Parathyroid adenoma (tissue), 2 donors: ENCODE measurements at regions not wholly inside any gene's neighbourhood (a gene's known extent, or its start where the extent isn't known, plus 50 kb on each side); places are given as distances from the start of the nearest gene placed in this dataset.

Experiments used
- H2AFZ ChIP-seq: fragments of 300-600 bp; sonication (generic); one replicate; pipeline ENCODE4 v1.7.0; 2017; ENCODE audit warnings: antibody characterized with exemption, mild to moderate bottlenecking
- H3K27ac ChIP-seq: fragments of 300-600 bp; sonication (generic); one replicate; pipeline ENCODE4 v1.7.0; 2017
- H3K27me3 ChIP-seq: fragments of 300-600 bp; sonication (generic); one replicate; pipeline ENCODE4 v1.7.0; 2017; ENCODE audit warnings: low read length; ENCODE audit not compliant: control insufficient read depth, insufficient read depth
- H3K36me3 ChIP-seq: fragments of 300-600 bp; sonication (generic); one replicate; pipeline ENCODE4 v1.7.0; 2017; ENCODE audit warnings: low read length; ENCODE audit not compliant: control insufficient read depth, insufficient read depth
- H3K4me1 ChIP-seq: fragments of 300-600 bp; sonication (generic); one replicate; pipeline ENCODE4 v1.7.0; 2017; ENCODE audit warnings: control low read depth
- H3K4me2 ChIP-seq: fragments of 300-600 bp; sonication (generic); one replicate; pipeline ENCODE4 v1.7.0; 2017; ENCODE audit warnings: low read length
- H3K4me3 ChIP-seq: fragments of 300-600 bp; sonication (generic); one replicate; pipeline ENCODE4 v1.7.0; 2017; ENCODE audit warnings: low read depth, low read length
- H3K79me2 ChIP-seq: fragments of 300-600 bp; sonication (generic); one replicate; pipeline ENCODE4 v1.7.0; 2017; ENCODE audit warnings: control low read depth
- H3K9ac ChIP-seq: fragments of 300-600 bp; sonication (generic); one replicate; pipeline ENCODE4 v1.7.0; 2017; ENCODE audit warnings: mild to moderate bottlenecking
- H3K9me3 ChIP-seq: fragments of 300-600 bp; sonication (generic); one replicate; pipeline ENCODE4 v1.7.0; 2017; ENCODE audit warnings: low read length; ENCODE audit not compliant: control insufficient read depth
- TF ChIP-seq, protein P1 (sequence below): fragments of 300-600 bp; sonication (generic); IDR thresholded peaks from one replicate; pipeline ENCODE4 v1.7.0; 2017; ENCODE audit warnings: antibody characterized with exemption, mild to moderate bottlenecking
- donor health status: primary hyperparathyroidism.

DNA sequence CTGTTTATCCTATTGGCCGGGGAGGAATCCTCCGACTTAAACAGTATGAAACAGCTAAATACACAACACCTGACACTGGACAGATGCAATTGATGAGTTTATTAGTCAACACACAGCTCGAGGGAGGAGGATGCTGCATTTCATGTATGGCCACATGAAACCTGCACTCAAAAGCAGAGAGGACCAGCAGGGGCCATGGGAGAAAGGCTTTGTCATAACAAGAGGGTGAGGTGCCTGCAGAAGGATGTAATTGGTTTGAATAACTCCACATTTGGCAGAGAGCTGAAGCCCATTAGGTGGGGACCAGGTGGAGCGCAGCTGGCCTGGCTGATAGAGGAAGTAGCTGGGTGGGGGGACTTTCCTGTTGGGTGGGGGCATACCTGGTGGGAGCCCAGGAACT lies 599.1 kb downstream of the PTPRU start:
- Histone ChIP-seq H3K9ac (no peak overlapping the region), H3K9me3 (no peaks in the 10 kb centered on the region), H2AFZ (no peak overlapping the region), H3K27ac (no peak overlapping the region), H3K27me3 (no peaks in the 10 kb centered on the region), H3K79me2 (no peaks in the 10 kb centered on the region), H3K4me1 (no peaks in the 10 kb centered on the region), H3K4me2 (no peak overlapping the region), H3K4me3 (no peak overlapping the region), H3K36me3 (no peaks in the 10 kb centered on the region)
- TF ChIP-seq, protein P1, sequence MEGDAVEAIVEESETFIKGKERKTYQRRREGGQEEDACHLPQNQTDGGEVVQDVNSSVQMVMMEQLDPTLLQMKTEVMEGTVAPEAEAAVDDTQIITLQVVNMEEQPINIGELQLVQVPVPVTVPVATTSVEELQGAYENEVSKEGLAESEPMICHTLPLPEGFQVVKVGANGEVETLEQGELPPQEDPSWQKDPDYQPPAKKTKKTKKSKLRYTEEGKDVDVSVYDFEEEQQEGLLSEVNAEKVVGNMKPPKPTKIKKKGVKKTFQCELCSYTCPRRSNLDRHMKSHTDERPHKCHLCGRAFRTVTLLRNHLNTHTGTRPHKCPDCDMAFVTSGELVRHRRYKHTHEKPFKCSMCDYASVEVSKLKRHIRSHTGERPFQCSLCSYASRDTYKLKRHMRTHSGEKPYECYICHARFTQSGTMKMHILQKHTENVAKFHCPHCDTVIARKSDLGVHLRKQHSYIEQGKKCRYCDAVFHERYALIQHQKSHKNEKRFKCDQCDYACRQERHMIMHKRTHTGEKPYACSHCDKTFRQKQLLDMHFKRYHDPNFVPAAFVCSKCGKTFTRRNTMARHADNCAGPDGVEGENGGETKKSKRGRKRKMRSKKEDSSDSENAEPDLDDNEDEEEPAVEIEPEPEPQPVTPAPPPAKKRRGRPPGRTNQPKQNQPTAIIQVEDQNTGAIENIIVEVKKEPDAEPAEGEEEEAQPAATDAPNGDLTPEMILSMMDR: no peak

DNA sequence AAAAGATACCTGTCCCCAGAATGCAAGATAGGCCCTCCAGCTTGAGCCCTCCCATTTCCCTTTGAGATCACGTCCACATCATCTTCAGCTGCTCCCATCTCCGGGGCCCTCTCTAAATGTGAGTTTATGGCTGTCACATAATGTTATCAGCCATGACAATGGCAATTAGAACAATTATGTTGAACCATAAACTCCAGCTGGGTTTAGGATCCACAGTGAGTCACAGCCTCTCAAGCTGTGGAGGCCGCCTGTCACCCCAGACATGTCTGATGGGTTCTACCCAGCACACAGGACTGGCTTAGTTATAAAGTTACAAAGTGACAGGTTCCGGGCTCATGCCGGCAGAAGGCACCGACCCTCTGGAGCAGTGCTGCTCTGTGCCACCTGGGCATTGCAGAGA lies 597.3 kb downstream of the PTPRU start:
- Histone ChIP-seq H3K4me3 (no peak overlapping the region), H2AFZ (no peak overlapping the region), H3K4me2 (no peak overlapping the region), H3K9ac (no peak overlapping the region), H3K9me3 (no peaks in the 10 kb centered on the region), H3K36me3 (no peaks in the 10 kb centered on the region), H3K27ac (no peak overlapping the region), H3K27me3 (no peaks in the 10 kb centered on the region), H3K79me2 (no peaks in the 10 kb centered on the region), H3K4me1 (no peaks in the 10 kb centered on the region)
- TF ChIP-seq, protein P1: no peak

DNA sequence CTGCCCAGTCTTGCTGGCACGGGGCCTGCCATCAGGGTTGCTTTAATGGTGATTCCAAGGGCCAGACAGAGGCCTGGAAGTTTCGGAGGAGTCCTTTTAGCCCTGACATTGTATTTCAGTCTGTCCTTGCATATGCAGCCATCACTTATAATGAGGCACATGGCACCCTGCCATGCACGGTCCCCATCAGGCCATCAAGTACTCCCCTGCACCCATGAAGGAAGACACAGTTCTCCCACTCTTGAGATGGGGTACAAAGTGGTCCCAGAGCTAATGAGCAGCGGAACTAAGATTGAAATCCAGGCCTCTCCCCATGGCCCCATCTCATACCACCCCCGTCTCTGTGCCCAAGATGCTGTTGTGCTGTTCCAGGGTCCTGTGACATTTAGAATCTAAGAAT lies 596.6 kb downstream of the PTPRU start:
- Histone ChIP-seq H3K9me3 (no peaks in the 10 kb centered on the region), H3K4me3 (no peak overlapping the region), H2AFZ (no peak overlapping the region), H3K4me1 (no peaks in the 10 kb centered on the region), H3K79me2 (no peaks in the 10 kb centered on the region), H3K27ac (no peak overlapping the region), H3K9ac (no peak overlapping the region), H3K36me3 (no peaks in the 10 kb centered on the region), H3K4me2 (no peak overlapping the region), H3K27me3 (no peaks in the 10 kb centered on the region)
- TF ChIP-seq, protein P1: no peak

DNA sequence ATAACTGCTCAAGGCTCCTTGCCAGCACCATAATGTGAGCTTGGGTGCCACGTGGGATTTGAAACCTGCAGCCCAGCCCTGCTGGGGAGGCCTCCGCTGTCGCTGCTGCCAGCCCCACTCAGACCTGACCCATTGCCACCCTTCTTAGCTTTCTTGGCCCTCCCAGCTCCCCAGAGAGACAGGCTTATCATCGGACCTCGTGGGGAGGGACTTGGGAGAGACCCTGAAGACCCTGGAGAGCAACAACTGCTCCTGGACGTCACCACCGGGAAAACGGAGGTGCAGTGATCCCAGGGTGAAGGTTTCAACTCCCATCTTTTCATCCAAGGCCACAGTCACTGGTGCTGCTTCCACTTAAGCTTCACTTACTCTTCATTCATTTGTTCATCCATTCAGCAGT lies 596.1 kb downstream of the PTPRU start:
- TF ChIP-seq, protein P1: no peak
- no peaks in the 10 kb centered on the region for H3K27me3 ChIP-seq
- H3K4me3 ChIP-seq: no peak overlapping the region
- H3K4me2 ChIP-seq: no peak overlapping the region
- H2AFZ ChIP-seq: no peak overlapping the region
- H3K9me3 ChIP-seq: no peaks in the 10 kb centered on the region
- no peaks in the 10 kb centered on the region for H3K36me3 ChIP-seq
- H3K27ac ChIP-seq: no peak overlapping the region
- H3K79me2 ChIP-seq: no peaks in the 10 kb centered on the region
- no peak overlapping the region for H3K9ac ChIP-seq
- no peaks in the 10 kb centered on the region for H3K4me1 ChIP-seq

DNA sequence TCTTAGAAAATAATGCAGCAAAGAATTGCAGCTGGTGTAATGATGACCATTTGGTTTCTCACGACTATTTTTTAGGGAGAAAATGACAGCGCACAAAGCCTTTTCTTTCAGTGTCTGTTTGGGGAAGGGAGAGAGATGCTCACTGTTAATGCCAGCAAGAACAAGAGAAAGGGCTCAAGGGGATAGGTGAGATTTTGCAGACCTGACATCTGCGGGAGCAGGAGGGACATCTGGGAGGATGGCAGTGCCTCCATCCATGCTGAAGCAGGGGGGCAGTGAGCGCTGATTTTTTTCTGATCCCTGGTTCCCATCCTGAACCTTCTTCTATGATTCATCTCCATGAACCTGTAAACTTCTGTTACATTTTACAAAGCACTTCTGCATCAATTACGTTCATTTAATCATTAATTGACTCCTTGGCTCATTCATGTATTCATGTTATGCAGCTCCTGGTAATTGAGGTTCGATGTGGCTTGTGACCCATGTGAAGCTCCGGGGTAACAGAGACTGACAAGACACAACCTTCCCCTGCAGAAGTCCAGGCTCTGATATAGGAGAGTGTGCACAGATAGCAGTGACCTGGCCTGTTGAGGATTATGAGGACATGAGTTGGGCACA lies 595.3 kb downstream of the PTPRU start:
- no peaks in the 10 kb centered on the region for H3K27me3 ChIP-seq
- H3K4me2 ChIP-seq: no peak overlapping the region
- no peaks in the 10 kb centered on the region for H3K79me2 ChIP-seq
- TF ChIP-seq, protein P1: no peak
- H2AFZ ChIP-seq: no peak overlapping the region
- H3K4me3 ChIP-seq: no peak overlapping the region
- no peaks in the 10 kb centered on the region for H3K36me3 ChIP-seq
- H3K9ac ChIP-seq: no peak overlapping the region
- no peaks in the 10 kb centered on the region for H3K9me3 ChIP-seq
- H3K4me1 ChIP-seq: no peaks in the 10 kb centered on the region
- H3K27ac ChIP-seq: no peak overlapping the region
